HG02642 (cell line): ENCODE measurements at regions not wholly inside any gene's neighbourhood (a gene's known extent, or its start where the extent isn't known, plus 50 kb on each side); places are given as distances from the start of the nearest gene placed in this dataset.
A peak's percentile ranks its signal among the peaks of the same experiment; 100 is the strongest.

ENCODE experiments used
- ATAC-seq: cut with Tn5 transposase; IDR thresholded peaks from one replicate; pipeline ENCODE4 v1.9.1; 2021; ENCODE audit warnings: mild to moderate bottlenecking; ENCODE audit not compliant: unreplicated experiment, poor library complexity

DNA sequence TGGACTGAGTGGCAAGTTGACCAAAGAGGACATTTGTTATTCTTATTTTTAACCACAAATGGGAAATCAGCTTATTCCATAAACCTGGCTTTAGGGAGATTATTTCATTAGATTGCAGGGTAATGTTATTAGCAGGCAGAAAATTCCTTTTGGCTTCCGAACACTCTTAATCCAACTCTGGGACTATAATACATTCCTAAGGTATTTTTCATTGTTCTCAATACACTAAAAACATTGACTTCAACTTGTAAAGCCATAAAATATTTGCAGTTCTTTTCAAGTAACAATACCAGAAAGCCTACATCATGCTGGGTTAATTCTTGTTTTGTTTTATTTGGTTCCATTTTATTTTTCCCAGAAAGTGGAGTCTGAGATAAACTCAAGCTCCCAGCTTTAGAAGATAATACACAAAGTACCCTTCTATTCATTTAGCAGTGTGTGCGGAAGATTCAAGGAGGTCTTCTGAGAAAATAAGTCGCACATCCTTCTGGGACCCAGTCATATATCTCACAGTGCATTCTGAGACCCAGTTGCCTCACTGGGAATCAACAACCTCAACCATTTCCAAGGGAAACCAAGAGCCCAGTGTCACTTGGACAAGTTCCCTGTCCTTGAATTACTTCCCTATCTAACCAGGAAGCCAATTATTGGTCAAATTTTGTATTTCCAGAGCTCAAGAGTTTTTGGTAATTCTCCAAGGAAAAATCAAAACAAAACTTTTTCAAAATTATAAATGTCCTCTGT, 389.6 kb upstream of the DYNLRB2 start:
- no peak for ATAC-seq

DNA sequence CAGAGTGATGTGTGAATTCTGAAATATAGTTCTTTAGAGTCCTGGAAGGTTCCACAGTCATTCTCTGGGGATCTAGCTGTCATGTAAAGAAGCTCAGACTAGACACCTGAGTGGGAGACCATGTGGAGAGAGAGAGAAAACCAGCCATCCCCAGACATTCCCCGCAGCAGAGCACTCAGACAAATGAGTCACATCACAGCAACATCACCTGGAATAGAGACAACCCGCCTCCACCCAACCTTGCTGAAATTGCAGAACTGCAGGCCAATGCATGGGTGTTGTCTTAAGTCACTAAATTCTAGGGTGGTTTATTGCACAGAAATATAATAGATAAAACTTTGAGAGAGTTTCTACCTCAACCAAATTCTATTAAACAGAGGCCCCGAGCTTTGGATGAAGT, 392.0 kb upstream of the DYNLRB2 start:
- no peak for ATAC-seq

DNA sequence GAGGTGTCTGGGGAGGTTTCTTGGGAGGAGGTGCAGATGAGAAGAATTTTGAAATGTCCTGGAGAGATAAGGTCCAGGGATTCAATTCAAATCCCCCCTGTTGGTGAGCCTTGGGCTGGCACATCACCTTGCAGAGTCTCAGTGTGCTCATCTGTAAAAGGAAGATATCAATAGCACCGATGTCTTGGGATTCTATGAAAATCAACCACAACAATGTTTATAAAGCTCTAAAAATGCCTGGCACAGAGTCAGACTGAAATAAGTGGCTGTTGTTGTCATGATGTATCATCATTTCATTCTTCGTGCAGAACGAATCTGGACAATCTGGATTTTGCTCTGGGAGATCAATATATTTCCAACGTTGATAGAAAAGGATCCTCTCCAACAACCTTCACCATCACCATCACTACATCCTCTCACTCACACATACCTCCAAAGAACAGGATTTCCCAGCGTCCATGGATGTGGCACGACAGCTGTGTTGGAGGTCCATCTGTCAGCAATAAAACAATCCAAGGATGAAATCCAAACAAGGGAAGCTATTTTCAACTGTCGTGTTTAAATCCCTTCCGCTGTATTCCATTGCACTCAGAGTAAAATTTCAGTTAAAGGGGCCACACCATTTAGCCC, 393.7 kb upstream of the DYNLRB2 start:
- ATAC-seq = no peak

DNA sequence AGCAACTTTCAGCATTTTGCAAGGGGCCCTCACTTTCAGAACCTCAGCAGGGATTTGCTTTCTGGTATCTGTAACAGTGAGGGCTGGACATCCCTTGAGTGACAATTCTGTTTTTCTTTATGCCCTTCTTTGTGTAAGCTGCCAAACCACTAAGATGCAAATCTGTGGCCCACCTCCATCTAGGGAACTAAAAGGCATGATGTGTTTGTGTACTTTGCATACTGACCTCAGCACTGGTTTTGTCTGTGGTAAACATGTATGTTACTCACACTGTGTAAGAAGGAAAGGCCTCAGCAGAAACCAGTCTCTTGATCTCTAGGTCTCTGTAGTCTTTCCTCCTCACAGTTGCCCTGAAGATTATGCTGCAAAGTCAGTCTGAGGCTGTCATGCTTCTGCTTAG, 396.6 kb upstream of the DYNLRB2 start:
- ATAC-seq = peak; percentile 98

DNA sequence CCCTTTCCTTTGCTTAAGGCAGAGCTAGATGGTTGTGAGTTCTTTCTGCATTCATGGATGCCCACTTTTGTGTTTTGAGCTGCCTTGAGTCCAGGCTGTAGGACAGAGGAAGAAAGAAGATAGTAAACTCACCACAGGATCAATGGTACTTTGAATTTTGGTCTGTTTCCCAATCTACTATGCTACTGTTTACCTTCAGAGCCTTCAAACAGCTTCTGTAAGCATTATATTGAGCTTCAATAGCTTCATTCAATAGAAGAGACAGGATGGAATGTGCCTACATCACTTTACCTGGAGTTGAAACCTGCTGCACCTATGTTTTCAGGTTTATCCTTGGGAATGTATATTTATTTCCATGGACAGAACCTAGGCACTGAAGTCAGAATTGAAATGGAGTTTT, 397.9 kb upstream of the DYNLRB2 start:
- ATAC-seq = no peak

DNA sequence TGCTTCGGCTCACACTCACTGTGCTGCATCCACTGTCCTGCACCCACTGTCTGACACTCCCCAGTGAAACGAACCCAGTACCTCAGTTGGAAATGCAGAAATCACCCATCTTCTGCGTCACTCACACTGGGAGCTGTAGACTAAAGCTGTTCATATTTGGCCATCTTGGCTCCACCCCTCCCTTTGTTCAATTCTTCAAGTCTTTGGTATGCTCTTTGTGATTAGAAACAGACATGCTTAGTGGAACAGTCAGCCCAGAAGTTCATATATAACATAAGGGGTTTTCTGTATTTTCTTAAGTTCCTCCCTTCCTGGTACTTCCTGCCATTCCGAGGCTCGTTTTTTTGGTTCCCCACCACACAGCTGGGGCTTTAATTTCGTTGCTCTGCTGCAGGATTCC, 398.5 kb upstream of the DYNLRB2 start:
- ATAC-seq = no peak

DNA sequence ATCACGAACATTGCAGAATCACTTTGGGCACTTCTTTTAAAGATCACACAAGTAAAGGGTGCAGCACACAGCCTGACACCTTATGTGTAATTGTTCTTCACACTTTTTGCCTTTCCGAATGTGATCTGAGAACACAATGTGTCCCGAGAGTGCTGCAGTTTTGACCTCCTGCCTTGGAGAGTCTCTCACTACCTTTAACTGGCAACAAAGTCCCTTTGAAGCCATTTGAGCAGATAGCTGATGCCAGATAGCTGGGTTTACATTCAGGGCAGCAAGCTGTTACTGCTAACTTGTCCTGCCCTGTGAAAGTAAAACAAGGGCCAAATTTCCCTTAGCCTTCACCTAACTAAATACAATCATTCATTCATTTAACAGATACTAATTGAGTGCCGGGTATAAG, 411.0 kb upstream of the DYNLRB2 start:
- no peak for ATAC-seq

DNA sequence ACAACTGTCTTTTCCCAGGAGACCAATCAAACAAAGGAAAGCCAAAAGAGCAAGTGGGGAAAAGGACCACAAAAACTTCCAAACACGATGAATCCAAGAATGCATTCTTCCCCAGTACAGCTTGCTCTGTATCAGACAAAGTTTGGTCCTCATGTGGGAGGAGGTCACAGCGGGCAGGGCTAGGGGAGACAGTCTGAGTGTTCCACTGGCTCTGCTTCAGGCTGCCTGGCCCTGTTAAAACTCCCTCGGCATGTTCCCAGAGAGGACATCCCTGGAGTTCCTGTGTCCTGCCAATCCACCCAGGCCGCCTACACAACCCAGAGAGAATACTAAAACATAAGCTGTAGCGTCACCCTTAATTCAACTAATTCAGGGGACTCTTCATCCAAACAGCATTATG, 415.1 kb upstream of the DYNLRB2 start:
- ATAC-seq = no peak

DNA sequence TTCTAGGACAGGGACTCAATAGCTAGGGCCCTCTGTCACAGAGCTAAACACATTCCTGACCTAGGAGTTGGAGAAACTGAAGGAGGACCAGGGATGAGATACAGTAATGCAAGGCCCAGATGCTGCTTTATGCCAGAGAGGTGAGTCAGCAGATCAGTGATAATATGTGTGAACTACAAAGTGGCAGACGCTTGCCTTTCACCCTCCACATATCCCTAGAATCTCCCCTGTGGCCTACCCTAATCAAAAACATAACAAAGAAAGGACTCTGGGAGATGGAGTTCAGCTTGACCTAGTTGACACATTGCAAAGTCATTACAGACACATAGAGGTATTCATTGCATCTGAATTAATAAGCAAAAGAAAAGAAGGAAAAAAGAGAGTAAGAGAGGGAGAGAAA, 417.6 kb upstream of the DYNLRB2 start:
- ATAC-seq = no peak

DNA sequence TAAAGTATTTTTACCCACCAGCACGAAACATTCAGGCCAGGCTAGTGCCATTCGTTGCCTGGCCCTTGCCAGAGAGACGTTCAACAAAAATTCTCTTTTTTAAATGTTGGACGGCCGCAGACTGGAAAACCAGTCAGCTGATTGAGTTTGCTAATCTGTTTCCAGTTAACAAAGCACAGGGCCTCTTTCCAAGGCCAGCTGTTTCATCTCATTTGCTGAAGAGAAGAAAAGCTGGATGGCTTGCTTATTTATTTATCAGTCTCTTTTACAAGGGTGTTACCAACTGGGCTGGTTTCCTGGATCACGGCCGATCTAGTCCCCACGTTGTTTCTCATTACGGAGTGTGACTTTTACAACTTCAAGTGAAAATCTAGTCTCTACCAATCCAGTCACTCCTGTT, 418.7 kb upstream of the DYNLRB2 start:
- ATAC-seq = no peak

DNA sequence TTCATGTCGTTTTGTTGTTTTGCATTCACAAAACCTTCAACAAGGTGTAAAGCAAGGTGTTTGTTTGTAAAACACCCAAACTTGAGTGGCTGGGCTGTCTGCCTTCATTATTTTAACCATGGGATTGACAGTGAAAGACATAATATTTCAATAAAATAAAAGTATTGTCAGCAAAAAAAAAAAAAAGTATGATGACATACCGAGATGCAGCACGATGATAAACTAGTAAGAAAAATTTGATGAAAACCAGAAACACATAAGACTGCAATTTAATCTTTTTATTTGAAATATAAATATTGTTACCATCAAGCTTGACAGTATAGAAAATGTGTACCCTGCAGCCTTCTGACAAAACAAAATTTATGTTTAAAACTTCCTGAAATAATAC, 419.3 kb upstream of the DYNLRB2 start:
- ATAC-seq = no peak

DNA sequence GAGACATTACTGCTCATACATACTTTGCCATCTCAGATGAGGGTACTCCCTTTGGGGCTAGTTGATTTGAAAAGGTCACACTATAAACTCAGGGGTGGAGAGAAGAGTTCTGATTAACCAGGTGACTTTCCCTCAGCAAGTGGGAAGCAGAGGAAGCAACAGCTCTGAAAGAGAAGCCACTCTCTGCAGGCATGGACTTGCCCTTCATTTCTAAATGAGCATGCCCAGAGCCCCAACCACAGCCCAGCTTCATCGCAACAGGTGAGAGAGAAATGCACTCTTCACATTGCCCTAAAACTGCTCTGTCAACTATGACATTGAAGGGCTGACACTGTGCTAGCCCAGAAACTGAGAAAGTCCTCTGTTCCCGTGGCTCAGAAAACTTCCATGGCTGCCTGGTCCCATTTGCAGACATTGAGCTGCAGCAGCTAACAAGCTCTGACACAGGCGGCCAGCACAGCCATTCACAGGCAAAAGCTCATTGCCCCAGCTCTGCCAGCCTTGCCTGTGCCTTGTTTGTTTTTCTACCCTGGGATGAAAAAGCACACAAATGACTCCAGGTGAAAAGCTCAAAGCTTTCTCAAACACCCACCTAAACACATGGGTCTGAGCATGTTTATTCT, 419.8 kb upstream of the DYNLRB2 start:
- no peak for ATAC-seq

DNA sequence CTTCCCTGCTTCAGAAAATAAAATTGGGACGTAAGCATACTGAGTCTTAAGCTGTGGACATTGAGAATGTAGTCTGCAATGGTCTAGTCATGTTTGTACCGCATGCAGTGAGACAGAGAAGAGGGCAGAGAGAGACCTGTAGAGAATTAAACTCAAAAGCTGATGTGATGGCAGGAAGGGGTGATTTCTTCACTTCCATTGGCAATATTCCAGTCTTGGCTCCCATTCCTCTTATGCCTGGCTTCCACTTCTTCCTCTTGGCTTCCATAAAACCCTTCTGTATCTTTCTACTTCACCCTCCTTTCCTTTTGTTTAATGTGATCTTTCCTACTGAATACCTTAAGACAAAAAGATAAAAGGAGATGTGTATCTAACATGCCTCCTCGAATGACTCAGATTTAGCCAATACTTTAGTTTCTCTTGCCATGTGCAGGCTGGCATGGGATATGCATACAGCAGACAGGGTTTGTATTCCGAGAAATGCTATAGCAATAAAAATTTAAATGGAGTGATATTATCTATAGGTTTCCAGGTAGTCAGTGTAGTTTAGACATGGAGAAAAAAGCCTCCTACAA, 423.1 kb upstream of the DYNLRB2 start:
- no peak for ATAC-seq

DNA sequence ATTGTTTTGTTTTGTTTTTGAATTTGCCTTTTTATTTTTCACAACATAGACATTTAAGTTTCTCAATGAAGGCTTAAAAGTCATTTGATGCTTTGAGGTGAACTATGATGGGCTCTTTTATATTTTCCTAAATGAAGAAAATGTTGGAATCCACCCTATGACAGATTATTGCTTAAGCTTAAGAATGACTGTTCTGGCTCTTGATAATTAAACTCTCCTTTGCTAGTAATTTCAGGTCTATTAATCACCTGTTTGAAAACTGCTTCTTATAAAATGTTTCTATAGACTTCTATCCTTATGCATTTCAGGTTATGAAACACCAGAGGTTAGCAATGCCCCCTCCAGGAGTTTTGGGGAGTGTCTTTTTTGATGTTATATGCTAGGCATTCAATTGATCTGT, 424.1 kb upstream of the DYNLRB2 start:
- ATAC-seq = no peak

DNA sequence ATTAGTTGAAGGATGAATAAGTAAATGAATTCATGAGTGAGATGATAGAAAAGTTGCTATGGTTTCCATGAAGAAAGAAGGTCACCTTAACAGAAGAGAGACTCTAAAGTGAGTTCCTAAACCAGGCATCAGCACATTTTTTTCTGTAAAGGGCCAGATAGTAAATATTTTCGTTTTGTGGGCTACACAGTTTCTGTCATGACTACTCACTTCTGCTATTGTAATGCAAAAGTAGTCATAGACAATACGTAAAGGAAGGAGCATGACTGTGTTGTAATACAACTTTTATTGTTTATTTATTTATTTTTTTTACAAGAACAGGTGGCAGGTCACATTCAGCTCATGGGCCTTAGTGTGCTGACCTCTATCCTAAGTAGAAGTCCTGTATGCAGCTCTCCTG, 426.1 kb upstream of the DYNLRB2 start:
- ATAC-seq = no peak

DNA sequence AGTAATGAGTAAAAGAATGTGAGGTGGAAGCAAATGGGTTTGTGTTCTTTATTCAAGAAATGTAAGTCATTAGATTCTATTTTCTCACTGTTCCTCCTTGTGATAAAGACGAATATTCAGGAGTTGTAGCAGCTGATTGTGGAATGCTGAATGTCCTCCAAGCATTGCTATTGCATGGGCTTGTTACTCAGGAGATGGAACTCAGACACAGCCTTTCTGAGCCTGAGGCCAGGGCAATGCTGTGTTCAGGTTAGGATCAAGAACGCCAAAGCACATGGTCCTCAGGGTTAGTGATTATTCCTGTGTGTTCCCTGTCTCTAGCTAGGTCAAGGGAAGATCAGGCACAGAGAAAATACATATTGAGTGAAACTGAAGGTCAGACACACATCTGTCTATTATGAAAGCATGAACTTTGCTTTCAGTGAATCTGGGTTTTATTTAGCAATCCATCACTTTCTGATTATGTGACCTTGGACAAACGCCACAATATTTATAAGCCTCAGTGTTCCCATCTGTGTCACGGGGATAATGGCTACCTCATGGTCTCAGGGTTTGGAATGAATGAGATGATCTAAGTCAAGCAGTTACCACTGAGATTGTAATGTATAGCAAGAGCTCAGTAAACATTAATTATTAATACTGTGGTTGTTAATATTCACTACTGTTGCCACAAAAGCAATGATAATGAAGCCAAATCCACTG, 426.8 kb upstream of the DYNLRB2 start:
- ATAC-seq = no peak

DNA sequence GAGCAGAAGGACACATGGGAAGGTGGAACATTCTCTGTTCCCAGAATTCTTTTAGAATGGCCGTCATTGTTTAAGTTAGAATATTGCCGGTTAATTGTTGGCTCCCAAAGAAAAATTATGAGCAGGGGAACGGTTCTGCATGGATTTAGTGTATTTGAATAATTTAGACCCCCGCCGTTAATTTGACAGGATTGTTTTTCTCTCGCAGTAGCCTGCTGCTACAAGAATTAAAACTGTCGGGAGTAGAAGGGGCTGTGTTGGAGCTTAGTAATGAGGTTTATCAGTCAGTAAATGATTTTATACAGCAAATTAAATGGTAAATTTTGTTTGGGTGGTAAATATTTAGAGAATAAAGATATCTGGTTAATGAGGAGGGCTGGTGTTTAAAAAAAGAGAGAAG, 431.2 kb upstream of the DYNLRB2 start:
- ATAC-seq = no peak

DNA sequence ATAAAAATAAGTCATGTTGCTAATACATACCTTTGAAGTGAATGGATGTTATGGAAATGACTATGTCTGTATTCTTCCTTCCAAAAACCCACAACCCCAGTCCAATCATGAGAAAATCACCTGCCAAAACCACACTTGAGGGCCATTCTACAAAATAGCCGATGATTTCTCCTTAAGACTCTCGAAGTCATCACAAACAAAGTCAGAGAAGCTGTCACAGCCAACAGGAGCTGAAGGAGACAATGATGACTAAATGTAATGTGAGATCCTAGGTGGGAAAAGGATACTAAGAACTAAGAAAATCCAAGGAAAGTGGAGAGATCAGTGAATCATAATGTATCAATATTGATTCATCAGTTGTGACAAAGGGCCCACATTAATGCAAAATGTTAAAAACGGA, 432.9 kb upstream of the DYNLRB2 start:
- no peak for ATAC-seq

DNA sequence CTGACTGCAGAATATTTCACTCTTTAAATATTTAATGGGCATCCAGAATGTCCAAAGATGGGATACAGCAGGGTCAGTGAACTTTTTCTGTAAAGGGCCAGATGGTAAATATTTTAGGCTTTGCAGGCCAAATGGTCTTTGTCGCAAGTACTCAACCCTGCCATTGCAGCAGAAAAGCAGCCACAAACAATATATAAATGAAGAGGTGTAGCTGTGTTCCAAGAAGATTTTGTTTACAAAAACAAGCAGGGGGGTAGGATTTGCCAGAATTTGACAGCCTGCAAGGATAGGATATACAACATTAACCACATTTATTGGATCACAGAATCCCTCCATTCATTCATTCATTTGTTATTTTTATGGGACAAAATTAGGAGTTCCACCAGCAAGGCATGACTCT, 435.0 kb upstream of the DYNLRB2 start:
- ATAC-seq = no peak

DNA sequence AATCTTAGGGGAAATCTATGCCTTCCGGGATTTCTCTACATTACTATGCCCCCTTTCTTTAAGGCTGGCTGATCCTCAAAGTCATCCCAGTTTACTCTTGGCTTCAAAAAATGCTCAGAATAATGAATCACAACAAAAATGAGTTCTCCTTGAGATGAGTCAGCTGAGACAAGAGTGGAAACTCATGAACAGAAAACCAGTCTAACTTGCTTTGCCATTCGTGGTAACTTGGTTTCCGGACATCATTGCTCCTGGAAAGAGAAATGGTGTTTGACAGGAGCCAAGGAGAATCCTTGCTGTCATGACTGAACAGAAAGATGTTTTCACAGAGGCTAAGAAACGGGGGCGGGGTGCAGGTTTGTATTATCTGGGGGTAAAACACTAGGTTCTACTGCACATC, 435.6 kb upstream of the DYNLRB2 start:
- no peak for ATAC-seq

DNA sequence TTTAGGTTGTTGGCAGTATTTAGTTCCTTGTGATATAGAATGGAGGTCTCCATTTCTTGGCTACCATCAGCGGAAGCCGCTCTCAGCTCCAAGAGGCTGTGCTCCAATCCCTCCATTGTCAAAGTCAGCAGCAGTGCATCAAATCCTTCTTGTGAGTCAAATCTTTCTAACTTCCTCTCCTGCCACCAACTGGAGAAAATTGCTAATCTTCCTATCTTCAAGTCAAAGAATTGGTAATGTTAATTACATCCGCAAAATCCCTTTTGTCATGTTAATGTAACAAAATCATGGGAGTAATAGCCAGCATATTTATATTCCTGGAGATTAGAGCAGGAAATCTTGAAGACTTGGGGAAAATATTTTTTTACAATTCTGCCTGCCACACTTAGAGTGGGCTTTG, 436.4 kb upstream of the DYNLRB2 start:
- no peak for ATAC-seq
